Kasumi-1 (cell line): ENCODE measurements at regions not wholly inside any gene's neighbourhood (a gene's known extent, or its start where the extent isn't known, plus 50 kb on each side); places are given as distances from the start of the nearest gene placed in this dataset.
A peak's percentile ranks its signal among the peaks of the same experiment; 100 is the strongest.
"Not testable (repeated sequence)": the region's sequence is repeated elsewhere in the genome, so short reads cannot be mapped to it uniquely, and the experiment has no call there.

ENCODE experiments used
- DNase-seq, 2 experiments: peaks; one replicate each; lab custom pipeline; 2025; lab: John Stamatoyannopoulos, UW

DNA sequence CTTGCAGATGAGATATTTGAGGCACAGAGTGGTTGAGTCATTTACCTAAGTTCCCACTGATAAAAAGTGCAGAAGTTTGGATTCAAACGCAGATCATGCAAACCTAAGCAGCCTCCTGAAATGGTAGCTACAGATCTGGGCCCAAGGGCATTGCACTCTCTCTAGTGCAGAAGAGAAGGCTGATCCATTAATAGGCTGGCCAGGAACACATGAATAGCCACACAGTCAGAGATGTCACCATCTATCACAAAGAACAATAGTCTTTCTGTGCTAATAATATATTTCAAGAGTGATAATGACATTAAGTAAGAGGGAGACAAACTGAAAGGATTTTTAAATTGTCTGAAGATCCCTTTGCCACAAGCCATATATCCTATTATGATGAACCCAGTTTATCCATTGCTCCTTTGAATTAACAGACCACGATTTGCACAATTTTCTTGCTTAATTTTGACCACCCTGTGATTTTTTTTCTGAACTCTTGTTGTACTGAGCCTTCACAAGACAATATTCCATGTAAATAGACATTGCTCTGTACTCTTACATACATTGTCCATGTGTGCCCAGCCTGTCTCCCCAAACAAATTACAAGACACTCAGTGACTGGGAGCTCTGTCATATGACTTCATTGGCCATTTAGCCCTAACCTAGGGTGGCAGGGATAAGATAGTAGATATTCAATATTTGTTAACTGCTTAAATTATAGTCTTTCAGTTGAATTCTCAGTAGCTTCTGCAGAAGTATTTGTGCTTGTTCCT, 112.4 kb upstream of the RBPJ start:
- DNase-seq, result no peak

DNA sequence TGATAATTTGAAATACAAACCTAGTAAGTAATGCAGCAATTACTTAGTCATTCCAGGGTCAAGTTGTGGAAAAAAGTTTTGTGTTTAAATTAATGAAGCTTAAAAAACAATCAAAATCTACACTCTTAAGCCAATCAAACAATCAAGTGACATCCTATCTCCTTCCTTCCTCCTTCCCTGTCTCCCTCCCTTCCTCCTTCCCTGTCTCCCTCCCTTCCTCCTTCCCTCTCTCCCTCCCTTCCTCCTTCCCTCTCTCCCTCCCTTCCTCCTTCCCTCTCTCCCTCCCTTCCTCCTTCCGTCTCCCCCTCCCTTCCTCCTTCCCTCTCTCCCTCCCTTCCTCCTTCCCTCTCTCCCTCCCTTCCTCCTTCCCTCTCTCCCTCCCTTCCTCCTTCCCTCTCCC, 111.4 kb upstream of the RBPJ start:
- not testable (repeated sequence) for DNase-seq

DNA sequence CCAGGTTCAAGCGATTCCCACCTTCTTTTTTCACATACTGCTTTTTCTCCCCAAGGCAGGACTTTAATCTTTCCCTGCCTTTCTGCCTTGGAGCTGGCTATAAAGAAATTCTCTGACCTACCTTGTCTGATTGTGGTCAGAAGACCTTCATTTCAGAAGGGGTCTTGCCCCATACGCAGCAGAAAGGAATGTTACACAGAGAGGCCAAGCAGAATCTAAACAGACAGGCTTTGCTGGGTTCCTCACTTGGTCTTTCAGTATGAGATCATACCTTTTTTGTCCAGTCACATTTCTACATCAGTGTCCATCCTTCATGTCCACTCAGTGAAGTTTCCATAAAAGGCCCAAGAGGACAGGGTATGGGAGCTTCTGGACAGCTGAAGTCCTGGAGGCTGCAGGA, 108.3 kb upstream of the RBPJ start:
- no peak for DNase-seq

DNA sequence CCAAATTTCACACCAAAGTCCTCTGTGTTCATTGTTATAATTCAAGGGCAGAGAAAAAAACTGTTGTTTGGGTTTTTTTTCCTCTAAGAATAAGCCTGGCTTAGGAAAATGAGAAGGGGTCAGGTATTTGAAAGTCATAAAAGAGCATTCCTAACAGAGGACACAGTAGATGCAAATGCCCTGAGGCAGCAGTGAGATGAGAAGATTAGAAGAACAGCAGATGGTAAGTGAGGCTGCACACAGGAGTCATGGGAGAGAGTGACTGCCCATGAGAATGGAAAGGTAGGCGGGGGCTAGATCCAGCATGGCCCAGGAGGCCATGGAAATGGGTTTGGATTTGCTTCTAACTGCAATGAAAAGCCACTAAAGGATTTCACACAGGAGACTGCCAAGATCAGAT, 107.5 kb upstream of the RBPJ start:
- no peak for DNase-seq

DNA sequence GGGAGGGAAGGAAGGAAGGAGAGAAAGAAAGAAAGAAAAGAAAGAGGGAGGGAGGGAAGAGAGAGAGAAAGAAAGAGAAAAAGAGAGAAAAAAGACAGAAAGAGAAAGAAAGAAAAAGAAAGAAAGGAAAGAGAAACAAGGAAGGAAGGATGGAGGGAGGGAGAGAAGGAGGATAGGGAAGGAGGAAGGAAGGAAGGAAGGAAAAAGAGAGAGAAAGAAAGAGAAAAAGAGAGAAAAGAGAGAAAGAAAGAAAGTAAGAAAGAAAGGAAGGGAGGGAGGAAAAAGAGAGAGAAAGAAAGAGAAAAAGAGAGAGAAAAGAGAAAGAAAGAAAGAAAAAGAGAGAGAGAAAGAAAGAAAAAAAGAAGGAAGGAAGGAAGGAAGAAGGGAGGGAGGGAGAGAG, 105.8 kb upstream of the RBPJ start:
- DNase-seq, result no peak

DNA sequence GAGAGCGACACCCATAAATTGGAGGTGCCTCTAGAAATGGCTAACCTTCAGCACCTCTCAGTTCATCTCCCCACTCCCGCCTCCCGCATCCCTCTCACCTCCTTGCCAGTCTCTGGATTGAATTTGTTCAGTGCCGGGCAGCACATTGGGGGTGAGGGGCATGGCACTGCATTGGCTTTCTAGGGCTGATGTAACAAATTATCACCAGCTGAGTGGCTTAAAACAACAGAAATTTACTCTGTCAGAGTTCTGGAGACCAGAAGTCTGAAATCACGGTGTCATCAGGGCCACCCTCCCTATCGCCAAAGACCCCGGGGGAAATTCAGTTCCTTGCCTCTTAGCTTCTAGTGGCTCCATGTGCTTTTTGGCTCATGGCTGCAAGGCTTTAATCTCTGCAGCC, 105.1 kb upstream of the RBPJ start:
- DNase-seq, result no peak

DNA sequence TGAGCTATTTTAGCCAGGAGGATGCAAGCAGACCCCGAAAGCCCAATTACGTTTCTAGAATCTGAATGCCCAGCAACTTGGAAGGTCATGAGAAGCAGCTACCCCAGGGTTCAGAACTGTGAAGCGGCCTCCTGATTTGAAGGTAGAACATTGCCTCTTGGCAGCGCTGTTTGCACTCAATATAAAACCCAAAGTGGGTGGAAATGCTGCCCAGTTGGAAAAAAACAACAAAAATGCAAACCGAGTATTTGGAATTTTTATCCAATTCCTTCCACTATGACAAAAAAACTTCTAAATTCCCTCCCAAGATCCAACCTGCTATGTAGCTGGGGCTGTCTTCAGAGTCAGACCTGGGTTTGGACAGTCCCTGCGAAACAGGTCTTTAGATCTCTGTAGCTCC, 103.3 kb upstream of the RBPJ start:
- no peak for DNase-seq

DNA sequence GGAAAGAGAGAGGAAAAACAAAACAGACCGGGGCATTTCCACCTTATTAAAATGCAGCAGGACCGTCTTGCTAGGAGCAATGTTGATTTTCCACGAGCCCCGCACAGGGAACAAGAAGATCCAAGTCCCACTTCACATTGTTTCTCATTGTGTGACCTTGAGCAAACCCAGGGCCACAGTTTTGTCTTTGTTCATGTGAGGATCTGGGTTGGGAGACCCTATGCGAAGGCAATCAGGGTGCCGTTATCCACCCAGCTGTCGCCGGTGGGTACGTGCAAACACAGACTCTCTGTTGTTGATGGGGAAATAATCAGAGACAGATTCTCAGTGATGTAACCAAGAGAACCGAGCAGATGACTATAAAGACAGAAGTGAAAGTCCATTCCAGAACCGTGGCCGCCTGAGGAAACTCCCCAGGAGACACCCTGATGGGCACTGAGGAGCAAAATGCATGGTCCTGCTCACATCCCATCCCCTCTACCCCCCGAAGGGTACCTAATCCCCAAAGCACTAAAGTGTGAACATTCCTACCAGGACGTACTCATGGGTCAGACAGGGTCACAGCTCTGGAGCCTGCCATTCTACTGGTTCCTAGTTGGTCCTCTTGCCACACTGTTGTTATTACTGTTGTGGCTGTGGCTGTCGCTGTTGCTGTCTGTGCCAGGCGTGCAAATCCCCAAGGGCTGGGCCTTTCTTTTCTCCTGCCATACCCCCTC, 102.7 kb upstream of the RBPJ start:
- no peak for DNase-seq

DNA sequence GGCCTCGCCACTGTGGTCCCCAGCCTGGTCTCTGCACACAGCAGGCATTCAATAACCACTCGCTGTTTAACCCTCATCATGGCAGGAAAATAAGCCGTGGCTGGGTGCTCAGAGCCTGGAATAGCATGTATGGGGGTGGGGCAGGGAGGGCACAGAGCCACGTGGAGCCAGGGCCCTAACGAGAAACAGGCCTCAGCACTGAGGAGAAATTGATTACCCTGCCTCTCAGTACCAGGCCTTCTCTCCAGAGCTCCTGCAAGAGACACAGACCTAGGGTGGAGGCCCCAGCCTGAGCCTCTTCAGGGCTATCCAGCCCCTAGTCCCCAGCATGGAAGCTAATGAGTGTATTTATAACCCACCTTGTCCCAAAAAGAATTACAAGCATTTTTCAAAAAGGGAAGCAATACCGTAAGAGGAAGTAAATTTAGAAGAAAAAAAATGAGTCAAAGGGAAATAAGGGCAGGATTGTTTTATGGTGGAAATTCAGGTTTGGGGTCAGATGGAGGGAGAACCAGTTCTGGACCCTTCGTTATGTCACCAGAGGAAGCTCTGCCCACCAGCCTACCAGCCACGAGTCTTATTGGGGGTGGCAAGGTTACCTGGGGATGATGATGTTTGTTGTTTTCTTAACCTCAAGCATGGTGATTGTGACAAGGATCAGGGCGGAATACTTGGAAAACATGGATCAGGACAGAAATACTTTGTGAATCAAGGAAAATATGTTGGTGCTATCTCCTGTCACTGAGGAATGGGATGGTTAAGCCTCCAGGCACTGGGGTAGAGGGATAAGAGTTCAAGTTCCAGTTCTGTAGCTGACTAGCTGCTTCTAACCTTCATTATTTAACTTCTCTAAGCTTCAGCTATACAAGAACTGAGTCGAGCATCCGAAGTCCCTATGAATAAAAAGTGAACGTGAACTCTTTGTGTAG, 101.9 kb upstream of the RBPJ start:
- peak; percentile 44 to 52 for DNase-seq

DNA sequence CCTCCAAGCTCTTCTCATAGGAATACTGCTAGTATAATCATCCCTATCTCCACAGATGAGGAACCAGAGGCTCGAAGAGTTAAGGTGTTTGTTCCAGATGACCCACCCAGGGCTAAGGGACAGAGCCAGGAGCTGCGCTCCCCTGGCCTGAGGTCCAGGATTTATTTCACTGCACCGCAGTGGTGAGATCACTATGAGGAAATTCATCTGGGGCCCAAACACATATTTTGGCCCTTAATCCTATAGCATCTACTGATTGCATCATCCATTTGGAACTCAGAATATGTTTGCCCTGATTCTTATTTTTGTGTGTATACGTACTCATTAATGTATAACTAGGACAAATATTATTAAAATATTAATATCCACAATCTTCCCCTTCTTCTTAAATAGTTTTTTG, 100.1 kb upstream of the RBPJ start:
- DNase-seq, result no peak

DNA sequence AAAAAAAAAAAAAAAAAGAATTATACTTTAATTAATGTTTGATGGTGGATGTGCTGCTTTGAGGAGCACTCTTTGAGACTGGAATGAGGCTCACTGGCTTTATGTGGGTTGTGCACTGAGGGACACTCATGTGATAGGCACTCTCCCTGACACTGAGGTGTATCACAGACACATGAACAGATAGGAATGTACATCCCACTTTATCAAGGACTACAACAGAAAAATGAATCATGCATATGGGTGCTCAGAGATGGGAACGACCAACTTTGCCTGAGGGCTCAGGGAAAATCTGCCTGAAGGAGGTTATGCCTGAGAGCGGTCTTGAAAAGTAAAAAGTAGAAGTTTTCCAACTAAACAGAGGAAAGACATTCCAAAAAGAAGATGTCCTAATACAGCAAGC, 97.7 kb upstream of the RBPJ start:
- DNase-seq, result no peak

DNA sequence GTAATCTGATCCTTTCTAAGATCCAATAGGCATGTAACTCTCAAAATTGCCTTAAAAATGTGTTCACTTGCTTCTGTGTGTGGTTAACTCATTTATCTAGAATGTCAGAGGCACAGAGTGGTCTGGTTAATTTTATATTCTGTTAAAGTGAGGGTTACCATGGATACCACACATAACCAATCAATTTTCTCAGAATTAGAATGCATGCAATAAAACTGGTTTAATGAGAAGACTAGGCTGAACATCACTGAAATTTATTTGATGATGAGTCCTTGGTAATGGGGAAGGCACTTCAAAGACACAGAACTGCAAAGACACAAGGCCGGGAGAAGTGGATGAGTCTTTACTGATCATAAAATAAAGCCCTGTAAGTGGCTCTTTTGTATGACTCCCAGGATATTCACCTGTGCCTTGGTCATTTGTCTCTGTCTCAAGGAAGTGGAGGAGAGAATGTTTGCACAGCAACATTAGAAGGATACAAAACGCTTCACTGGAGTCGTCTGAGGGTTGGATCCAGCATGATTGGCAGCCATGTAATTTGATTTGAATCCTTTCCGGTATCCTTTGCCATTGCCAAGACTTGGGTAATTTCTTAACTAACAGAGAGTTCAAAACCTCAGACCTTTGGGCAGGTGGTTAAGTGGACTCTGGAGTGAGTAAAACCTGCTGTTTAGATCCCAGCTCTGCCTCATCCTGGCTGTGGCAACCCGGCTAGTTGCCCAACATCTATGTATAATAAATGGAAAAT, 94.0 kb upstream of the RBPJ start:
- DNase-seq, result no peak

DNA sequence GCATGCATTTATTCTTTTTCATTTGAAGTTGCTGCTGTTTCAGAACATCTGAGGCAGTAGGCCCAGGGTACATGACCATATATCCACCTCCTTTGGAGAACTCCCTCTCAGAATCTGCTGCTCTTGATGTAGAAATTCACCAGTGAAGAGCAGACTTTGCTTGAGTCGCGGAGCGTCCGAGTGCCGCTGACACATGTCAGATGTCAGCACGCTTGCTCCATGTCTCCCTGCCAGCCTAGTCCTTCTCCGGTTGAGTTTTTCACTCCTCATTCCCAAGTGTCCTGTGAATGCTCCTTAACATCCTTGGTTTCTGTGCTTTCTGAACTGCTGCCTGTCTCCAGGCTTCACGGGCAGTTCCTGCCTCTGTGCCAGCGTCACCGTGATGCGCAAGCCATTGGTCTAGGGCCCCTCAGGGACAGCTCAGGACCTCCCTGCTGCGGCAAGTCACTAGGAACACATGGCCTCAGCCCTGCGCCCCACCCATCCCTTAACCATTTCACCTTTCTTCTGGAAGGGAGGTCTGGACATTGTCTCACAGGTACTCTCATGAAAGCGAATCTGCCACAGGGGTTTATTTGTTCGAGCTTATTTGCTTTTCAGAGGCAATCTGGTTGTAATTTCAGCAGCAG, 93.1 kb upstream of the RBPJ start:
- no peak for DNase-seq

DNA sequence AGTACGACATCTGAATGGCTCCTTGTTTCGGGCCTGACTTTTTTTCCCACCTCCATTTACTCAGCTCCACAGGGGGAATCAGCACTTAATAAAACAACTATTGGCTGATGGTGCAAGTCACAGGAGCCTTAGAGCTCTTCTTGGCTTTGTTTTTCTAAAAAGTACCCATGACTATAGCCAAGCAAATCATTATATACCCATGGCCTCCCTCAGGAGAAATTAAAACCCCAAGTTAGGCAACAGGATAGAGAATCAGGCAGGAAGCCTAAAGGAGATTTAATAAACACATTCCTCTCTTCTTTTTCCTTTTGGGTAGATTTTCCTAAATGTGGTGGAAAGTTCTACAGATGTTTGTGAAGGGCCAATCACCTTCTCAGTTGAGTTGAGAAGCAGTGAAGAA, 91.9 kb upstream of the RBPJ start:
- no peak for DNase-seq

DNA sequence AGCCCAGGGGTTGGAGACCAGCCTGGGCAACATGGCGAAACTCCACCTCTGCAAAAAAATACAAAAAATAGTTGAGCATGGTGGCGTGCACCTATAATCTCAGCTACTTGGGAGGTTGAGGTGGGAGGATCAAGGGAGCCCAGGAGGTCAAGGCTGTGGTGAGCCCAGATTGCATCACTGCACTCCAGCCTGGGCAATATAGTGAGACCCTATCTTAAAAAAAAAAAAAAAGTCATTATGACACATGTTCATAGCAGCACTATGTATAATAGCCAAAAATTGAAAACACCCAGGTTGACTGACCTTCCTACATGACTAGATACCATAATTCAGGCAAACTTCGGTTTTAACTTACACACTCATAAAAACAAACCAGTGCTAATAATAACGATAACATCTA, 90.8 kb upstream of the RBPJ start:
- DNase-seq, result no peak

DNA sequence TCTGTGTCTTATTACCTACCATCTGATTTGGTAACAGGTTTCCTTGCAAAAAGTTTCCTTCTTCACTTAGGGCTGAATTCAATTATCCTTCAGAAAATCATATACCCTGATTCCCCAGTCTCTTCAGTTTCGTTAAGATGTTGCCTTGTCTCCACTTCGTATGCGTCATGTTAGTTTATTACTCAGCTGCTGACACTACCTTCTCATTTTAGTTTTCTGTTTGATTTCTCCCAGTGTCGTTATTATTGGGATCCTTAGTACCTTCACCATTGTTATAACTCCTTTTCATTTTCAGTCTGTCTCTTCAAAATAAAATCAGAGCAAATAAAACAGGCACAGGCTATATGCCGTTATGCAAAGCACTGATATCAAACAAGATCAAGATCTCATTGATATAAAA, 87.5 kb upstream of the RBPJ start:
- no peak for DNase-seq

DNA sequence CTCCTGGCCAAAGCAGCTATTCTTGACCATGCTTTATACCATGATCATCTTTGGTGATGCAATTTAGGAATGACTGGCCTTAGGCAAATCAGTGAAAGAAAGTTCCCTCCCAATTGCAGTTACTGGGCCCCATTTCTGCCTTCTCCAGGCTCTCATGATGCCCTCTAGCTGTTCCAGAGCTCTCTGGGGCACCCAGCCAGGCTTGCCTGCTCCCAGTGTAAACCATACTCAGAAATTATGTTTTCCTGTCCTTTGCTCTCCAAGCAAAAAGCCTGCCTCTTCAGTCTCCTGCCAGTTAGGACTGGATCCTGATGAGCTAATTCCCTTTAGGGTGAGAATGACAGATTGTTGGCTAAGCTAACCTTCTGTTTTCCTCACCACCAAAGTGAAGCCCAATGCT, 85.3 kb upstream of the RBPJ start:
- DNase-seq, result no peak

DNA sequence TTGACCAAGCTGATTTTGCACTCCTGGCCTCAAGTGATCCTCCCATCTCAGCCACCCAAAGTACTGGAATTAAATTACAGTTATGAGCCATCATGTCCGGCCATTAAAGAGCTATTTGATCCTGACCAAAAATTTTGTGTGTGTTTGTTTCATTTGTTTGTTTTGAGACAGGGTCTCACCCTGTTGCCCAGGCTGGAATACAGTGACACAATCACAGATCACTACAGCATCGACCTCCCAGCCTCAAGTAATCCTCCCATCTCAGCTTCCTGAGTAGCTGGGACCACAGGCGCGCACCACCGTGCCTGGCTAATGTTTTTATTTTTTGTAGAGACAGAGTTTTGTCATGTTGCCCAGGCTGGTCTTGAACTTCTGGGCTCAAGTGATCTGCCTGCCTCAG, 82.9 kb upstream of the RBPJ start:
- DNase-seq, result no peak

DNA sequence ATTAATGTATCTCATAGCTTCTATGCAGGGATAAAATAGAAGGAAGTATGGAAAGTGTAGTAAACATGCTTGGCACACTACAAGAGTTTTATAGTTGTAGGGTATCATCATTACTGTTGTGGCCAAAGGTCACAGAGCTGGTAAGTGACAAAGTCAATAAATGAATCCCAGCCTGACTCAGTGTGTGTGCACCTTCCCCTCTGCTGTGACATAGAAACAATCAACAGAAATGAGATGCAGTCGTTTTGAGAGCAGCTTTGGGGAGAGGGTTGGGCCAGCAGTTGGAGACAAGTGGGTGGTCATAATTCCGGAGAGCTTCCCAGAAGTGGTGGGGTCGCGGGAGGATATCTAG, 82.4 kb upstream of the RBPJ start:
- DNase-seq, result no peak

DNA sequence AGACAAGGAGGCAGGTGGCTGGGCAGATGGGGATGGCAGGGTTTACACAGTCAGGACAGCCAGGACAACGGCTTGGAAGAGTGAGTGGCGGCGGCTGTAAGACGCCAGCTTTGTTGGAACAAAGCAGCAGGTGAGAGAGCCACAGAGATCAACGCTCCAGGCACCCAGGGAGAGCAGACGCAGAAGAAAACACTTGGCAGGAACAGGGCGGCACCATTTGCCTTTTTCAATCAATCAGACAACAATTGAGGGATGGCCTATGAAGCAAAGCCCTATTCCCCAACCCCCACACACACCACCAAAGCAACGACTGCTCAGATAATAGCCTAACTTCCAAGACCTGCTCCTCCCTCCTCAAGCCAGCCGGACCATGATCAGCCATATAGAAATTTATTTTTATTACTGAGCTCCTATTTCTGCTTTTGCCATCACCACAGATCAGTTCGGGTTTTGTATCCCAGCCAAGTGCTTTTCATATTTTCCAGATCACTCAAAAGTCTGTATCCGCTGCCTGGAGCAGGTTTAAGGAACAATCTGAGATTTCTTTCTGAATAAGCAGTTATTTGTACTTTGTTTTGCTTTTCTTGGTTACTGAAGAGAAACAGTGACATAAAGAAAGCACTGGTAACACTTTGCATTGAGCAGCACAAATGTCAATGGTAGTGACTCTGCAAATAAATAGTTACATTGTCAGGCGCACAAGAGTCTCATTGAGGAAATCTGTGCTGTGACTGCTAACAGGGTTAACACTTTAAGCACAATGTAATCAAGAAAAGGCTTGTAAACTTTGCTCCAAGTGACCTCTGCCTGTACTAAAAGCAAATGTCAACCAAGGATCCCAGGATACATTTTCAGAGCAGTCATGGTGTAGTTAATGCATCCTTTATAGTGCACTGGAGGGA, 81.8 kb upstream of the RBPJ start:
- no peak for DNase-seq

DNA sequence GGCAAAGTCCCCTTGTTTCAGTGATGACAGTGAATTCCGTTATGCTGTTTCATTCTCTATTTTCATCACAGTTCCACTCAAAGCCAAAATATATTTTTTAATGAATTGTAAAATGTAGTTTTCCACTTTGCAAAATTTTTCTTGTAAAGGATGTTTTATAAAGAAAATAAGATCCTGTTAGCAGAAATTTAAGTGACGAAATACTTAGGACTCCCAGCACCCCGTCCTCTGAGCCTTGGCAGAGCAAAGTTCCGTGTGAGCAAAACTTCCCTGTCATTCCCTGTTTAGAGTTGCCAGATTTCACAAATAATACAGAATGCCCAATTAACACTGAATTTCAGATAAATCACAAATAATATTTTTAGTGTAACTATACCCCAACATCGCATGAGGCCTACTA, 81.0 kb upstream of the RBPJ start:
- no peak for DNase-seq
